ENCODE measurements at regions not wholly inside any gene's neighbourhood (a gene's known extent, or its start where the extent isn't known, plus 50 kb on each side); places are given as distances from the start of the nearest gene placed in this dataset.

DNA sequence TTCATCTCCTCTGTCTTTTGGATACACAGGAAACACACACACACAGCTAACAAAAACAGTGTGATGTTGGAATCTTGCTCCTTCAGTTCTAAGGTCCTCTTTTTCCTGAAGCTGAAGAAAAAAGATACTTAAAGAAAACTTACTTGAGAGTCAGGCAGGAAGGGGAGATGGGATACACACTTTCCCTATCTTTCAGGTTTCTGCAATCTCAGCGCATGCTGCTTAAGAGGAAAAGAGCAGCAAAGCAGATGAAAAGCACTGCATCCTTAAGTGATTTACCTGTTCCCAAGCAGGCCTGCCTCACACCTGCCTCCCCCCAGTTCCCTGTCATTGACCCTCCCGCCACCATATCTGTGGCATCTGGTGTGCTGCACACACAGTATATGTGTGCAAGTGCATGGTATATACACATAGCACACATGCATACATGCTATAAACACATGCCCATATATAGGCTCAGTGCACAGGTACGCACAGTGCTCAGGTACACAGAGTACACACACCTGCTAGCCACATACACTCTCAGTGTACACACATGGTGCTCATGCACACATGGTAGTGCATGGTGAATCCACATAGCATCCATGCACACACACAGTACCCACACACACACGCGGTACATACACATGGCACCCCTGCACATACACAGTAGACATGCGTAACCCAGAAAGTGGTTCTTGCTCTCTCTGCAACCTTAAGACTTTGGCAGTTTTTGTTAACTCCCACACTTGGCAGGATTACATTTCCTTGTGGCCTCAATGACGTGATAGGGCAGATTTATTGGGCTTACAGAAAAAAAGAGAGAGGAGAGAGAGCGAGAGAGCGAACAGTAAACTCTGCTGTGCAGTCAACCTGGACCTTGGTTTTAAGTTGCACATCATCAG is 166.9 kb downstream of the TOMM20 start:
- CTCF ChIA-PET: interaction anchor here (1.1 kb wide), 1 partner anchor 15 kb away, joined by 3 read pairs; no protein-coding TSS in a partner anchor
- POLR2A ChIA-PET: interaction anchor here (0.5 to 1.0 kb wide), 3 partner anchors 14 to 464 kb away, joined by 3 to 5 read pairs (median 4); no protein-coding TSS in a partner anchor
- peak; percentile 37; the same call in 1 of the 2 replicates for TF ChIP-seq ZEB2 (tag by site-specific recombination; IDR thresholded peaks at IDR 0.05)
- TF ChIP-seq ZNF501 (tag by site-specific recombination; IDR thresholded peaks at IDR 0.05): no peak
- peak; percentile 58; the same call in 1 of the 2 replicates for TF ChIP-seq ZNF792 (tag by site-specific recombination; IDR thresholded peaks at IDR 0.05)
- peak; percentile 33; the same call in 1 of the 2 replicates for TF ChIP-seq TRIM28 (IDR thresholded peaks at IDR 0.05; ENCODE audit: borderline replicate concordance, low read length)
- 0 out of 2 replicates have a peak, but pooled peaks have one; percentile 38 for TF ChIP-seq ZNF768 (tag by site-specific recombination; IDR thresholded peaks at IDR 0.05)
- peak; percentile 45; the same call in 1 of the 2 replicates for TF ChIP-seq ZNF600 (tag by site-specific recombination; IDR thresholded peaks at IDR 0.05)
- TF ChIP-seq ZNF596 (tag by site-specific recombination; IDR thresholded peaks at IDR 0.05): peak; percentile 90
- TF ChIP-seq, protein P1, sequence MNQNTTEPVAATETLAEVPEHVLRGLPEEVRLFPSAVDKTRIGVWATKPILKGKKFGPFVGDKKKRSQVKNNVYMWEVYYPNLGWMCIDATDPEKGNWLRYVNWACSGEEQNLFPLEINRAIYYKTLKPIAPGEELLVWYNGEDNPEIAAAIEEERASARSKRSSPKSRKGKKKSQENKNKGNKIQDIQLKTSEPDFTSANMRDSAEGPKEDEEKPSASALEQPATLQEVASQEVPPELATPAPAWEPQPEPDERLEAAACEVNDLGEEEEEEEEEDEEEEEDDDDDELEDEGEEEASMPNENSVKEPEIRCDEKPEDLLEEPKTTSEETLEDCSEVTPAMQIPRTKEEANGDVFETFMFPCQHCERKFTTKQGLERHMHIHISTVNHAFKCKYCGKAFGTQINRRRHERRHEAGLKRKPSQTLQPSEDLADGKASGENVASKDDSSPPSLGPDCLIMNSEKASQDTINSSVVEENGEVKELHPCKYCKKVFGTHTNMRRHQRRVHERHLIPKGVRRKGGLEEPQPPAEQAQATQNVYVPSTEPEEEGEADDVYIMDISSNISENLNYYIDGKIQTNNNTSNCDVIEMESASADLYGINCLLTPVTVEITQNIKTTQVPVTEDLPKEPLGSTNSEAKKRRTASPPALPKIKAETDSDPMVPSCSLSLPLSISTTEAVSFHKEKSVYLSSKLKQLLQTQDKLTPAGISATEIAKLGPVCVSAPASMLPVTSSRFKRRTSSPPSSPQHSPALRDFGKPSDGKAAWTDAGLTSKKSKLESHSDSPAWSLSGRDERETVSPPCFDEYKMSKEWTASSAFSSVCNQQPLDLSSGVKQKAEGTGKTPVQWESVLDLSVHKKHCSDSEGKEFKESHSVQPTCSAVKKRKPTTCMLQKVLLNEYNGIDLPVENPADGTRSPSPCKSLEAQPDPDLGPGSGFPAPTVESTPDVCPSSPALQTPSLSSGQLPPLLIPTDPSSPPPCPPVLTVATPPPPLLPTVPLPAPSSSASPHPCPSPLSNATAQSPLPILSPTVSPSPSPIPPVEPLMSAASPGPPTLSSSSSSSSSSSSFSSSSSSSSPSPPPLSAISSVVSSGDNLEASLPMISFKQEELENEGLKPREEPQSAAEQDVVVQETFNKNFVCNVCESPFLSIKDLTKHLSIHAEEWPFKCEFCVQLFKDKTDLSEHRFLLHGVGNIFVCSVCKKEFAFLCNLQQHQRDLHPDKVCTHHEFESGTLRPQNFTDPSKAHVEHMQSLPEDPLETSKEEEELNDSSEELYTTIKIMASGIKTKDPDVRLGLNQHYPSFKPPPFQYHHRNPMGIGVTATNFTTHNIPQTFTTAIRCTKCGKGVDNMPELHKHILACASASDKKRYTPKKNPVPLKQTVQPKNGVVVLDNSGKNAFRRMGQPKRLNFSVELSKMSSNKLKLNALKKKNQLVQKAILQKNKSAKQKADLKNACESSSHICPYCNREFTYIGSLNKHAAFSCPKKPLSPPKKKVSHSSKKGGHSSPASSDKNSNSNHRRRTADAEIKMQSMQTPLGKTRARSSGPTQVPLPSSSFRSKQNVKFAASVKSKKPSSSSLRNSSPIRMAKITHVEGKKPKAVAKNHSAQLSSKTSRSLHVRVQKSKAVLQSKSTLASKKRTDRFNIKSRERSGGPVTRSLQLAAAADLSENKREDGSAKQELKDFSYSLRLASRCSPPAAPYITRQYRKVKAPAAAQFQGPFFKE (tag by site-specific recombination; IDR thresholded peaks at IDR 0.05; ENCODE audit: borderline replicate concordance): 0 out of 2 replicates have a peak, but pooled peaks have one; percentile 55
- TF ChIP-seq ZFHX2 (tag by site-specific recombination; conservative IDR thresholded peaks at IDR 0.05): peak; percentile 75
- TF ChIP-seq ZNF366 (tag by site-specific recombination; conservative IDR thresholded peaks at IDR 0.05): 0 out of 2 replicates have a peak, but pooled peaks have one; percentile 52
- TF ChIP-seq, protein P2, sequence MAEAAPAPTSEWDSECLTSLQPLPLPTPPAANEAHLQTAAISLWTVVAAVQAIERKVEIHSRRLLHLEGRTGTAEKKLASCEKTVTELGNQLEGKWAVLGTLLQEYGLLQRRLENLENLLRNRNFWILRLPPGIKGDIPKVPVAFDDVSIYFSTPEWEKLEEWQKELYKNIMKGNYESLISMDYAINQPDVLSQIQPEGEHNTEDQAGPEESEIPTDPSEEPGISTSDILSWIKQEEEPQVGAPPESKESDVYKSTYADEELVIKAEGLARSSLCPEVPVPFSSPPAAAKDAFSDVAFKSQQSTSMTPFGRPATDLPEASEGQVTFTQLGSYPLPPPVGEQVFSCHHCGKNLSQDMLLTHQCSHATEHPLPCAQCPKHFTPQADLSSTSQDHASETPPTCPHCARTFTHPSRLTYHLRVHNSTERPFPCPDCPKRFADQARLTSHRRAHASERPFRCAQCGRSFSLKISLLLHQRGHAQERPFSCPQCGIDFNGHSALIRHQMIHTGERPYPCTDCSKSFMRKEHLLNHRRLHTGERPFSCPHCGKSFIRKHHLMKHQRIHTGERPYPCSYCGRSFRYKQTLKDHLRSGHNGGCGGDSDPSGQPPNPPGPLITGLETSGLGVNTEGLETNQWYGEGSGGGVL (tag by site-specific recombination; IDR thresholded peaks at IDR 0.05): peak; percentile 42; the same call in 1 of the 2 replicates
- TF ChIP-seq ZNF843 (tag by site-specific recombination; IDR thresholded peaks at IDR 0.05): 0 out of 2 replicates have a peak, but pooled peaks have one; percentile 55
- TF ChIP-seq, protein P3, sequence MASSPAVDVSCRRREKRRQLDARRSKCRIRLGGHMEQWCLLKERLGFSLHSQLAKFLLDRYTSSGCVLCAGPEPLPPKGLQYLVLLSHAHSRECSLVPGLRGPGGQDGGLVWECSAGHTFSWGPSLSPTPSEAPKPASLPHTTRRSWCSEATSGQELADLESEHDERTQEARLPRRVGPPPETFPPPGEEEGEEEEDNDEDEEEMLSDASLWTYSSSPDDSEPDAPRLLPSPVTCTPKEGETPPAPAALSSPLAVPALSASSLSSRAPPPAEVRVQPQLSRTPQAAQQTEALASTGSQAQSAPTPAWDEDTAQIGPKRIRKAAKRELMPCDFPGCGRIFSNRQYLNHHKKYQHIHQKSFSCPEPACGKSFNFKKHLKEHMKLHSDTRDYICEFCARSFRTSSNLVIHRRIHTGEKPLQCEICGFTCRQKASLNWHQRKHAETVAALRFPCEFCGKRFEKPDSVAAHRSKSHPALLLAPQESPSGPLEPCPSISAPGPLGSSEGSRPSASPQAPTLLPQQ (tag by site-specific recombination; IDR thresholded peaks at IDR 0.05): peak; percentile 72
- TF ChIP-seq PRDM1 (tag by site-specific recombination; IDR thresholded peaks at IDR 0.05): peak; percentile 75
- peak; percentile 41; the same call in 1 of the 2 replicates for TF ChIP-seq PRDM10 (tag by site-specific recombination; IDR thresholded peaks at IDR 0.05)
- TF ChIP-seq, protein P4, sequence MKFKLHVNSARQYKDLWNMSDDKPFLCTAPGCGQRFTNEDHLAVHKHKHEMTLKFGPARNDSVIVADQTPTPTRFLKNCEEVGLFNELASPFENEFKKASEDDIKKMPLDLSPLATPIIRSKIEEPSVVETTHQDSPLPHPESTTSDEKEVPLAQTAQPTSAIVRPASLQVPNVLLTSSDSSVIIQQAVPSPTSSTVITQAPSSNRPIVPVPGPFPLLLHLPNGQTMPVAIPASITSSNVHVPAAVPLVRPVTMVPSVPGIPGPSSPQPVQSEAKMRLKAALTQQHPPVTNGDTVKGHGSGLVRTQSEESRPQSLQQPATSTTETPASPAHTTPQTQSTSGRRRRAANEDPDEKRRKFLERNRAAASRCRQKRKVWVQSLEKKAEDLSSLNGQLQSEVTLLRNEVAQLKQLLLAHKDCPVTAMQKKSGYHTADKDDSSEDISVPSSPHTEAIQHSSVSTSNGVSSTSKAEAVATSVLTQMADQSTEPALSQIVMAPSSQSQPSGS (tag by site-specific recombination; IDR thresholded peaks at IDR 0.05; ENCODE audit: low read depth): peak; percentile 79
- TF ChIP-seq ZXDB (tag by site-specific recombination; IDR thresholded peaks at IDR 0.05): peak; percentile 74; the same call in 1 of the 2 replicates
- TF ChIP-seq ZNF2 (tag by site-specific recombination; IDR thresholded peaks at IDR 0.05): 0 out of 2 replicates have a peak, but pooled peaks have one; percentile 30
- peak; percentile 86 for TF ChIP-seq ZNF629 (tag by site-specific recombination; IDR thresholded peaks at IDR 0.05)
- no peak for TF ChIP-seq ZNF221 (tag by site-specific recombination; IDR thresholded peaks at IDR 0.05; ENCODE audit: borderline replicate concordance)
- no peak; the same call in 1 of the 2 replicates for TF ChIP-seq ZBTB20 (tag by site-specific recombination; IDR thresholded peaks at IDR 0.05)

More for the DNA sequence above, 166.9 kb downstream of the TOMM20 start:
- peak overlapping the region; percentile 0; the same call in 1 of the 2 replicates for H3K27ac ChIP-seq (ENCODE audit: extremely low read depth, low read depth, low read length)
- no peaks in the 10 kb centered on the region for H3K36me3 ChIP-seq (ENCODE audit: control insufficient read depth in 2 of 2, insufficient read depth in 1 of 2, low read length in 2 of 2)
- no peak overlapping the region for H3K4me3 ChIP-seq (ENCODE audit: low read depth, low read length)
- no peaks in the 10 kb centered on the region for H3K9me3 ChIP-seq (ENCODE audit: control insufficient read depth, insufficient read depth, low read depth, low read length)
- peaks cover 33% of the 10 kb centered on the region for H3K4me1 ChIP-seq (ENCODE audit: control insufficient read depth, insufficient read depth, low read length)

All from HEK293 (cell line).